Peyer's patch (tissue), 4 donors: ENCODE measurements at regions not wholly inside any gene's neighbourhood (a gene's known extent, or its start where the extent isn't known, plus 50 kb on each side); places are given as distances from the start of the nearest gene placed in this dataset.

Experiments used
- CTCF ChIP-seq, 6 experiments: fragments of 450-650 bp in 4 of 6; fragments of 200-600 bp in 2 of 6; sonication (generic) in 1 of 6; IDR thresholded peaks; one replicate each; pipeline ENCODE4 v1.5.1; 2017 to 2019; ENCODE audit warnings: antibody characterized with exemption in 6 of 6, mild to moderate bottlenecking in 3 of 6, moderate library complexity in 1 of 6
- POLR2A ChIP-seq, 2 donors: fragments of 450-650 bp; IDR thresholded peaks; one replicate each; pipeline ENCODE4 v1.5.1; 2017; ENCODE audit warnings: antibody characterized with exemption in 2 of 2, mild to moderate bottlenecking in 2 of 2, moderate library complexity in 2 of 2

GRCh38 chr17:77735081-77735565, 223.4 kb upstream of the TNRC6C start:
- no peak for TF ChIP-seq CTCF (IDR thresholded peaks at IDR 0.05)
- TF ChIP-seq POLR2A (IDR thresholded peaks at IDR 0.05), result no peak
